AG08396 (cell line): ENCODE measurements at regions not wholly inside any gene's neighbourhood (a gene's known extent, or its start where the extent isn't known, plus 50 kb on each side); places are given as distances from the start of the nearest gene placed in this dataset.
"Not testable (repeated sequence)": the region's sequence is repeated elsewhere in the genome, so short reads cannot be mapped to it uniquely, and the experiment has no call there.

Experiments used
- DNase-seq: peaks from one replicate; pipeline ENCODE4 v3.0.0; 2012; ENCODE audit warnings: low spot score, mixed read lengths

DNA sequence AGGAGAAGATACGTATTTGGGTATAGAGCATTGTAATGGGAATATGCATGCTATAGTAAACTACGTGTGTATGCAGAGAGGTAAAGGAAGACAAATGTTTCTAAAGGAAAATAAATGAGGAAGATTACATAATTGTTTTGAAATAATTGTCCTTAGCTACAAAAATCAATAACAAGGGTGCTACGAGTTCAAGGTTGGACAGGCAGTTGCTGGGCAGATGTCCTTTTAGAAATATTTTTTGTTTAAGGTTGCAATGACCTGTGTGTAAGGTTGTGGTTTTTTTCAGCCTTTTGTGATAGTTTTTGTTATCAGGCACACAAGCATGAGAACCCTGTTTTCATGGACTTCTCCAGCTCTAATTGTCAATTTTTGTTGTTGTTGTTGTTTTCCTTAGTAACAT lies 1304.1 kb upstream of the CHAC2 start:
- DNase-seq: no peak

DNA sequence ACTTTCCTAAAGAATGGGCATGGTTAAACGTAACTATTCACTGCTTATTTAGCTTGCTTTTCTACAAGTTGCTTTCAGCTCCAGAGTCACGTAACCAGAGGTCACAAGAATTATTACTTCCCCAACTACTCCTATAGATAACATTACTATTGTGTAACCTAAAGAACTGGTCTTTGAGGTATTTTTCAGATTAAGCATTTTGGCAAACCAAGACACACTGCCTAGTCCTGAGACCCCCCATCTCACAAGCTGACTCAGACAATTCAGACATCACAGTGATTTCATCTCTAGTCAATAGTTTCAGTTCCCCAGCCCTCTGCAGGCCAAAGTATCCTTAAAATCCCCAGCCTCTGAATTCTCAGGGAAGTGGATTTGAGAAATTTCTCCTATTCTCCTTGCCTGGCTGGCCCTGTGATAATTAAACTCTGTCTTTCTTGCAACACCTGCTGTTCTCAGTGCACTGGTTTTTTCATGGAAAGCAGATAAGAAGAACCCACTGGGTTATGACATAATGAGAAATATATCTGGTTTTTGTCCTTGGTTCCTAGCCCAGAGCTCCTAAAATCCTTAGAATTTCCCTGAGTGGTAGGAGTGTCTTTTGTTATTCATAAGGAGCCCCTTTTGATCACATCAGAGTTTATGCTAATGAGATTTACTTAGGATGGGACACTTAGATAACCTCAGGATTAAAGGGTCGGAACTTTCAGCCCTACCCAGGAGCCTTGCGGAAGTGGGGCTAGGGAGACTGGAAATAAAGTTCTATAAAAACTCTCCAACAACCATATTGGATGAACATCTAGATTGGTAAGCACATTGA lies 1310.8 kb upstream of the CHAC2 start:
- no peak for DNase-seq

DNA sequence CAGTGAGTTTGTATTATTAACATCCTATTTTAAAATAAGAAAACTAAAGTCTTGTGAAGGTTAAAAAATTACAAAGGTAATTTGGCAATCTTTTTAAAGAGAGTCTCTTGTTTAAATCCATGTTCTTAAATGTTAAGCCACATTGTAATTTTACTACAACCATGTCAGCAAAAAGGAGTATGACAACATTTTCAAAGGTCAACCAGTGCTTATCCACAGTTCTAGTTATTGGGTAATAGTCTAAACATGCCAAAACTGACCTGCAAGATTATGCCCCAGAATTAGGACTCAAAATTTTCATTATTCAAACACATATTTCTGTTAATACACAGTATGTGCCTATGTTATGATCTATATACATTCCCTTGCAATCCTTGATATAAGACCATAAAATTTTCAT lies 1312.6 kb upstream of the CHAC2 start:
- no peak for DNase-seq

DNA sequence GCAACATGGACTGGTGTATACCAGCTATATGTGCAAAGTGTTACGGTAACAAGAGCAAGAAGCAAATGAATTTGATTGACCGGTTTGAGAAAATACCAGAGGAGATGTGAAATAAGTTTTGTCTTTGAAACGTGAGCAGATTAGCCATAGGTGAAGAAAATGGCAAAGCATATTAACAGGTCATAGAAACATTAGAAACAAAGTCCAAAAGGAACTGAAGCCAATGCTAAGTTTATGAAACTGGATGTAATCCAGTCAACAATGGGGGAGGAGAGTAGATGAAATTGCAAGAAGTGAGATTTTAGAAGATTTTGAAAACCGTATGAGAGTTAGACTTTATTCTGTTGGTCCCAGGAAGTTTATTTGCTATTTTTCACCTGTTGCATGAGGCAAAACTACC lies 1315.4 kb upstream of the CHAC2 start:
- DNase-seq: no peak

DNA sequence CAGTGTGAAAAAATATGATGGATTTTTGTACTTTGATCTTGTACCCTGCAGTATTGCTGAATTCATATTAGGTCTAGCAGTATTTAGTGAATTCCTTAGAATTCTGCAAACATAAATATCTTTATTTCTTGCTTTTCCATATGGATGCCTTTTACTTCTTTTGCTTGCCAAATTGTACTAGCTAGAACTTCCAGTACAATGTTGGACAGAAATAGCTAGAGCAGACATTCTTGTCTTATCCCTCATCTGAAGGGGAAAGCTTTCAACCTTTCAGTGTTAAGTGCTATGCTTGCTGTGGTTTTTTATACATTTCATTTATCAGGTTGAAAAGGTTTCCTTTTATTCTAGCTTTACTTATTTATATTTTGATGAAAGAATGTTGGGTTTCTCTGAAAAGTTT lies 1321.9 kb upstream of the CHAC2 start:
- DNase-seq: no peak

DNA sequence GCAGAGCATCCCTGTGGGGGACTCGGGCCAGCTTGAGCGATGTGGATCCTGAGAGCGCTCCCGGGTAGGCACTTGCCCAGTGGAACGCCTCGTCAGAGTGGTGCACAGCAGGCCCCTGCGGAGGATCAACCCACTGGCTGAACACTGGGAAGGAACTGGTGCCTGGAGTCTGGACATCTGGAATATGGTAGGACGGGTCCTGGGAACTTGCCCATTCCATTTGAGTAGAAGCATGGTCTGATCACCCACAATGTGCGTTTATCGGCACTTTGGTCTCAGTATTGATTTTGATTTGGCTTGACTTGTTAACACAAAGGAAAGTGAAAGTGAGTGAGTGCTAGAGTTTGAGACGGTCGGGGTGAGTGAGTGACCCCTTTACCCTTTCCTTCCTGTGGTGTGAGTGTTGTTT lies 1336.2 kb upstream of the CHAC2 start:
- DNase-seq: no peak

DNA sequence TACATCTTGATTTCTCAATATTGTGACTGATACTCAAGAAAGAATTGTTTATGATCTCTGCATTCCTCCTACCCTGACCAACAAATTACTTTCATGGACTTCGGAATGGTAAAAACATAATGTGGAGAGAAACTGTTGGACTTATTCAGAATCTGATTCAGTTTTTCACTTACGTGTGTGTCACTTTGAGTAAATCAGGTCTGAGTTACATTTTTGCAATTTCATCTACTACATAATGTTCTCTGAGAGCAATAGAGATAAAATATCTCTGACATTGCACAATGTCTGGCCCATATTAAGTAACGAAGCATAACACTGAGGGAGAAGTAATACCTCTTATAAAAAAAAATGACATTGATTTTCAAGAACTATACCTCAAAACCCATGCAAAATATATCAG lies 1337.9 kb upstream of the CHAC2 start:
- DNase-seq: no peak

DNA sequence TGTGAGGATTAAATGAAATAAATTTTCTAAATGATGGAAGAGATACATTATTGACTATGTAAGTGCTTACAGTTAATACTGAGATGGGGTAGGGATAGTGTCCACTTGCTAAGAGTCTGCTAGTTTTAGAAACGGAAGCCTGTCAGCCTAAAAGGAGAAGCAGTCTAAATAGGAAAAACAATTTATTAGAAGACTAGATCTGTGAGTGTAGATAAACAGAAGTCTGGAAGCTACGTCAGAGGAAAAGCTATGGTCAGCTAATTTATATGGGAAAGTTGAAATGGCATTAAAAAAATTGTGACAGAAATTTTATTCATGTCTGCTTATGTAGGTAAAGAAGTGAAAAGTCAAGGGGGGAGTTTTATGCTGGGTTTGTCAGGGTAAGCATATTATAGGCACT lies 1338.4 kb upstream of the CHAC2 start:
- no peak for DNase-seq

DNA sequence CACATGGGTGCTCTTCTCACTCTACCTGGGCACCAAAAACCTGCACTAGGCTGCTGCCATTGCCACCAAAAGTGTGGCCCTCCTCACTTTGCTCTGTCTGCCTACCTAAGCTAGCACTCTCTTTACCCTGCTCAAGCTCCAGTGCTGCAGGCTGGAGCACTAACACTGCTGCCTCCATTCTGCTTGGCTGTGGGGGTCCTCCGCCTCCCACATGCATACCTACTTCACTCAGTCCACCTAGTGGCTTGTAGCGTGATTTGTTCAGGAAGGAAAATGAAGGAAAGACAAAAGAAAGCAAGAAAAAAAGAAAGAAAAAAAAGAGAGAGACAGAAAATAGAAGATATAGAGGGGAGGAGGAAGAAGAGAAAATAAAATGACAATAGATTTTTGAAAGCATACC lies 1339.4 kb upstream of the CHAC2 start:
- no peak for DNase-seq

DNA sequence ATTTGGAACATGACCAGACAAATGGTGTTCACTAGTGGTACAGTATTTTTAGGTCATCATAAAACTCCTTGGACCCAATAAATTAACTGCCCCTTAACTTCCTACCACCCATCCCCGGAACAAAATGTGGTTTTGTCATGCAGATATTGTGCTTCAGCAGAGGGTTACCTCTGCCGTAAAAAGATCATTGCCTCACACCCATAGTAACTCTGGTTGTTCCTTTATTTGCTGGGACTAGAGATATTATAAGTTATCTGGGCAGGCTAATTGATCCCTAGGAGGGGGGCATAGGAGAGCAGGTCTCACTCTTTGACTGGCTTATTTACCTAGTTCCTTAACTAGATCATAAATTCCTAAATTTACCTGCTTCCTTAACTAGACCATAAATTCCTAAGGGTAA lies 1343.9 kb upstream of the CHAC2 start:
- DNase-seq: no peak

DNA sequence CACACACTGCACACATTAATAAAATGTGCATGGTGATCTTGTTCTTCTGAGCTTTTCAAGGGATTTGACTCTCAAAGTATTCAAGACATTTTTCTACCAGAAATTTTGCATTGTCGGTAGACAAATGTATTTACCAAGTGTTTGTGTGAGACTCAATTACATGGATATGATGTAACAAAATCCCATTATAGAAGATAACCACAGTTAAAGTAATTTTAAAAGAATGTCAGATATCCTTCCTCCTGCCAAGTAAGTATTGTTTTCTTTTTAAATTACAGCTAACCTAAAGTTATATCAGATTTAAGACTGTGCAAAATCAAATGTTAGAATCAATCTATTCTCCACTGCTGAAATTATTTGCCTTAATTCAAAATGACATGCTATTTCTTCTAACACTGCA lies 1344.5 kb upstream of the CHAC2 start:
- no peak for DNase-seq

DNA sequence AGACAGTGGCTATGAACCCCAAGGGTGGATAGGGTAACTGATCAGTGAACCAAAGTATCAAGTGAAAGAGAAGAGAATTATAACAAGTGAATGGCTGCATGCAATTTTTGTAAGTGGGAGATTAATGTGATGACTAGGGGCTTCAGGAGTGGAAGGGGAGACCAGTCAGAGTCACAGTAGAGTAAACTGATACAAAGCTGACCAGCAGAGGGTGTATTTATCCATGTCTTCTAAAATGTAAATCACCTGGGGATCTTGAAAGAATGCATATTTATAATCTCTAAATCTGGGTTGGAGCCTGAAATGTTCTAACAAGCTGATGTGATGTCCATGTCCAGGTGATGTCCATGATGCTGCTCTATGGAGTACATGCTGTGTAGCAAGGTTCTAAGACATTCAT lies 1351.3 kb upstream of the CHAC2 start:
- DNase-seq: no peak

DNA sequence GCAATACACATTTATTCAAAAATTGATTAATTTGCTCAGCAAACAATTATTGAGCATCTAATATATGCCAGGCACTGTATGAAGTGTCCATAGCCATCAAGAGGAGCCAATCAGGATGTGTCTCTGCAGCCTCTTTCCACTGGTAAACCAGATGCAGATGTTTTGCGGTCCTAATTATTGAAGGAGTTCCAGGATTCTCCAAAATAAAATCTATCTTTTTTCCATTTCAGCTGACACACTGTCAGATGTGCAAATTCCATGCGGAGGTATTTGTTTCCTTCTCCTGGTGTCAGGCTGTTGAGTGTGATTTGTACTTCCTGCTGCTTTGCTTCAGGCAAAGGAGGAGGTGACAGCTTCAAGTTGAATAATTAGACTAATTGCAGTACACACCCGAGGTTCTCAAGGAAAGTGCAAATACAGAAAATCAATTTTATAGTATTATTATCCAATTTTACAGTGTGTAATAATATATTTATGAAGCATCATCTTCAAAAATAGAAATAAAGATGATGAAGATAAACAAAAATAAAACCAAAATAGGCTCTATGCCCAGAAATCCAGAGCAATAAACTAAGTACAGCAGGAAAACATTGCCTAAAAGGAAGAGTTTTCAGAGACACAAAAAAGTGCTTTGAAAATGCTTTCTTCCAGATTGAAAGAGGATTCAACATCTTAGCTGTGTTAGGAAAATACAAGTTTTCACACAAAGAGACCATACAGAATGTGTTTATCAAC lies 1352.9 kb upstream of the CHAC2 start:
- DNase-seq: no peak

DNA sequence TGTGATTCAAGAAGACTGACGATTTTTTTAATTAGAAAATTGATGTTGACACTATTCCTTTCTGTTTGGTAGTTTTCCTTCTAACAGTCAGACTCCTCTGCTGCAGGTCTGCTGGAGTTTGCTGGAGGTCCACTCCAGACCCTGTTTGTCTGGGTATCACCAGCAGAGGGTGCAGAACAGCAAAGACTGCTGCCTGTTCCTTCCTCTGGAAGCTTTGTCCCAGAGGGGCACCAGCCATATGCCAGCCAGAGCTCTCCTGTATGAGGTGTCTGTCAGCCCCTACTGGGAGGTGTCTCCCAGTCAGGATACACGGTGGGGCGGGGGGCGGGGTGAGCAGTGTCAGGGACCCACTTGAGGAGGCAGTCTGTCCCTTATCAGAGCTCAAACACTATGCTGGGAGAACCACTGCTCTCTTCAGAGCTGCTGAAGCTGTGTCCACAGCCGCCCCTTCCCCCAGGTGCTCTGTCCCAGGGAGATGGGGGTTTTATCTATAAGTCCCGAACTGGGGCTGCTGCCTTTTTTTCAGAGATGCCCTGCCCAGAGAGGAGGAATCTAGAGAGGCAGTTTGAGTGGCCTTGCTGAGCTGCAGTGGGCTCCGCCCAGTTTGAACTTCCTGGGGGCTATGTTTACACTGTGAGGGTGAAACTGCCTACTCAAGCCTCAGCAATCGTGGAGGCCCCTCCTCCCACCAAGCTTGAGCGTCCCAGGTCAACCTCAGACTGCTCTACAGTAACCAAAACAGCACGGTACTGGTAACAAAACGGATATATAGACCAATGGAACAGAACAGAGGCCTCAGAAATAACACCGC lies 1358.1 kb upstream of the CHAC2 start:
- DNase-seq: not testable (repeated sequence)

DNA sequence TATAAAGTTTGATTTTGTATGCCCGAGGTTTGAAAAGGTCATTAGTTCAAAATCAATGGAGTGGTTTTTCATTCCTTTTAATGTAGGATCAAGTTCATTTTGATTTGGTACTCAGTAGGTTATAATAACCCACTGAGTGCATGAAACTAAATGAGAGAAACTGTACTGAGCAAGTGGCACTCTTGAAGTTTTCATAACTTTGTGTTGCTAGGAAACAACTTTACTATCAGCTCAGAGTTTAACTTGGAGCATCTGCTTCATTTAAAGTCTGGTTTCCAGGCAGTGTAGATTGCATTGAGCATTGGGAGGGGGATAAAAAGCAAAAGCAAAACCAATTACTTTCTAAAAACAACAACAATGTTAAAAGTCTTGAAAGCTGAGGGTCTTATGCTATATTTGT lies 1361.6 kb upstream of the CHAC2 start:
- no peak for DNase-seq

DNA sequence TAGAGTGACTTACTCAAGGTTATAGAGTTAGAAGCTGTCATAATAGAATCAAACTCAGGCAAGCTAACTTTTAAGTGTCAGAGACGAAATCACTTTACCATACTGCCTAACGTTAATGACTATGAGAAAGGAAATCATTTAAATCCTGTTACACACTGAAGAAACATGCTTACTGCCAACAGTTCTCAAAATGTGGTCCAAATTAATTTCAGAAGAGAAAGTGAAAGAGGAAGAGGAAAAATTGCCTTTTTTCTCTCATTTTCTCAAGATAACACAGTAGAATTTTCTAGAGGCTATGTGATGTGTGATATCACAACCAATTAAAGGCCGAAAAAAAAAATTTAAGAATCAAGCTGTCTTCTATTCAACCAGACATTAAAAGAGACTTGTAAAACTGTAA lies 1362.7 kb upstream of the CHAC2 start:
- DNase-seq: no peak

DNA sequence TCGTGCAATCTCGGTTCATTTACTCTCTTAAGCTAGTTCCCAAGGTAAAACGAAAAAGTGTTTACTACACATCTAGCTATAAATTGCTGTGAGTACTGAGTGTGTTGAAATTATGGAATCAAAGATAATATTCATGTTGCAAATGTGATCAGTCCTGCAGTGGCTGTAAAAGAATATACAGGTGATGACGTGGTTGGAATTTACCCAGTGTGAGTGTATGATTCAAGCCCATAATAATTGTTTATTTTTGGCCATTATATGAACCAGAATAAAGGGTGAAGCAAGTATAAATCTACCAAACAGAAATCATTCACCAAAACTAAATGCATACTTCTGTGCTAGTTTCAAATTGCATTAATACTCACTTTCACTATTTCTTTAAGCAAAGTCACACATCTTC lies 1363.6 kb upstream of the CHAC2 start:
- DNase-seq: no peak

DNA sequence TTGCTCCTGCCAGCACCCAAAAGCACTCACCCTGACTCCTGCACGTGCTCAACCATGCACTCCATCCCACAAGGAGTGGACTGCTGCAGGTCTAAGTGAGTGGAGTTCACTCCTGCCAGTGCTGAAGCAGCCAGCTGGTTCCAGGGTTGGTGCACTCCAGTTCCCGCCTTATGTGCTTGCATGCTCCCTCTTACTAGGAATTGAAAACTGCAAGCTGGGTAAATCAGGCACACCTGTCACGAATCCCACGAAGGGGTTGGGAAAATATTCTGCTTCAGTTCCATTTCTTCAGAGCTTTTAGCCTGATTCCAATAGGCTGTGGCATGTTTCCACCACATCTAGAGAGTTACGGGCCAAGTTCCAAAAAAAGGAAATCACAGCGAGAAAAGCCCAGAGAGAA lies 1365.5 kb upstream of the CHAC2 start:
- DNase-seq: no peak

DNA sequence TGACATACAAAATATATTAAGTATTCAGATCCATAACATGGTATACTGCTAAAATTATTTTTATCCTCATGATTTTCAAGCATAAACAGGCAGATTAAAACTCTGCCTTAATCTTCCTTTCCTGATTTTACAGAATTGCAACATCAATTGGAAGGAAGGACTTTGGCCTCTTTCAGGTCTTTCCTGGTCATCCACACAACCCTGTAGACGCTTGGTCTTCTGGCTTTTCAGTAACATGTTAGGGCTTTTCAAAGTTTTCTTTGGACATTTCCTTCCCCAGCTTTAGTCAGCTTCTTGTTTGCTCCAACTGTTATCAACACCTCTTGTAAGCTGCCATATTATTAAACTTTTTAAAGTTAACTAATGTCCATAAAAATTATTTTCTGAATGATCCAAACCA lies 1364.9 kb upstream of the NRXN1 start:
- DNase-seq: no peak

DNA sequence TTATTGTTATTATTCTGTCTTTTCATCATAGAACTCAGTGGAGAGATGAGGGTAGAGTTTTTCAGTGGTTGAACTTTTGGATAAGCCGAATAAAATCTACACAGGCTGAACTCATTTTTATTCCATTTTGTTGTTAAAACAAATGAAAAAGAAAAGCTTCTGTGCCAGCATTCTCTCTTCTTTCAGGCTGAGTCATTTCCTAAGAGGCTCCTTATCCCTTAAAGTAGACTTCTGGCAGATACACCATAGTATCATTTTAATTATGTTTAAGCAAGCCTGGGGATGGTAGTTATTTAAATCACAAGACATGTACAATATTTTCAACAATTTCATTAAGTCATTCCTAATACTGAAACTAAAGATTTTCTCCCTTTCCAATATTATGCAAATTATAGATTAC lies 1364.0 kb upstream of the NRXN1 start:
- no peak for DNase-seq

DNA sequence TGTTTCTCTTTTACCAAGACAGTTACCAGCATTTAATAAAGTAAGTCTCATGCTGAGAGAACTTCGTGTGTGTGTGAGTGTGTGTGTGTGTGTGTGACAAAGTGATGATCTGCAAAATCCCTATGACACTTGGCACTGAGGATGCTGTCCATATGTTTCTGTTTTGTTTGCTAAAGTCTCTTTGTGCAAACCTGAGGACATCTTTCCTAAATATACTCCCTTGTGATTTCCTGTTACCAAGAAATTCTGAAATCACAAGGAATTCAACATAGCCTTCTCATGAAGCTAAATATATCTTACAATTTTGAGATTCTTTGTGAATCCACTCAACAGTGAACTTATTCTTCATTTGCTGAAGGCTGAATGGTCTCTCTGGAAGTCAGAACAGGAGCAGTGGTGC lies 1359.7 kb upstream of the NRXN1 start:
- no peak for DNase-seq

DNA sequence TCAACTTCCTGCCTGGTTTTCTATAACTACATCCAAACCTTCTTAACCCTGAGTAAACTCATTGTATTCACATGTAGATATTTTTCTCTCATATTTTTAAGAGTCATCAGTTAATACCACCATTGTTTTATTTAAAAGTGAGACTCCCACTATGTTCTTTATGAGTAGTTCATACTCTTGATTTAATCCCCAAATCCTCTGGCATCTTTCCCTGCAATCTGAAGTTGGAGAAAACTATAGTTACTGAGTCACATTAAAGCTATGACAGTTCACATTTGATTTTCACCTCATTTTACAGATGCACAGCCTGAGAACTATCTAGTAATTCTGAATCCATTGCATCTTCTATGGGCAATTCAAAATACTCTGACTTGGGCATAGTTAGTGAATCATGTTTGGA lies 1358.7 kb upstream of the NRXN1 start:
- DNase-seq: no peak
